Spleen (tissue), 7 donors: ENCODE measurements at regions not wholly inside any gene's neighbourhood (a gene's known extent, or its start where the extent isn't known, plus 50 kb on each side); places are given as distances from the start of the nearest gene placed in this dataset.

Experiments used
- CTCF ChIP-seq, 11 experiments: fragments of 200-600 bp in 7 of 11; fragments of 450-650 bp in 4 of 11; sonication (generic) in 4 of 11; IDR thresholded peaks in 8 of 11; conservative IDR thresholded peaks in 3 of 11; 1 replicate in 7 of 11; 2 replicates in 4 of 11; pipeline versions ENCODE4 v1.4.0 to v1.8.0; 2016 to 2021; ENCODE audit warnings: antibody characterized with exemption in 11 of 11, inconsistent platforms in 4 of 11, mild to moderate bottlenecking in 1 of 11
- POLR2A ChIP-seq, 3 donors: fragments of 450-650 bp; IDR thresholded peaks; one replicate each; pipeline ENCODE4 v1.5.1; 2017; ENCODE audit warnings: antibody characterized with exemption in 3 of 3, mild to moderate bottlenecking in 1 of 3
- POLR2AphosphoS5 ChIP-seq, 3 donors: sonication (generic); formaldehyde crosslinking; IDR thresholded peaks; one replicate each; pipeline ENCODE4 v1.5.1; 2017; ENCODE audit warnings: antibody characterized with exemption in 3 of 3
- donor health status: DM: no; HTN: no; CAD: no; lungs with moderate emphysema.
- donor health status: DM: no; HTN: no; CAD: no.
- donor health status: DM: no; HTN: no; CAD: no.

GRCh38 chr1:201731142-201731541 lies 97.8 kb upstream of the IPO9 start:
- TF ChIP-seq POLR2AphosphoS5 (IDR thresholded peaks at IDR 0.05) (no peak), CTCF (IDR thresholded peaks at IDR 0.05 in 8 of 11, conservative IDR thresholded peaks at IDR 0.05 in 3 of 11) (no peak), POLR2A (IDR thresholded peaks at IDR 0.05) (no peak)
